Caki2 (cell line): ENCODE measurements at regions not wholly inside any gene's neighbourhood (a gene's known extent, or its start where the extent isn't known, plus 50 kb on each side); places are given as distances from the start of the nearest gene placed in this dataset.
"Not testable (repeated sequence)": the region's sequence is repeated elsewhere in the genome, so short reads cannot be mapped to it uniquely, and the experiment has no call there.

Experiments used
- DNase-seq: peaks from one replicate; pipeline ENCODE4 v3.0.0-alpha.2; 2015; ENCODE audit warnings: low read depth
- in situ Hi-C: cut with HindIII; loops from 2 replicates; pipeline ENCODE4 v1.10.0; 2016; ENCODE audit warnings: low sequenced_read_pairs, low pct_unique_long_range_greater_than_20kb, mixed read lengths

DNA sequence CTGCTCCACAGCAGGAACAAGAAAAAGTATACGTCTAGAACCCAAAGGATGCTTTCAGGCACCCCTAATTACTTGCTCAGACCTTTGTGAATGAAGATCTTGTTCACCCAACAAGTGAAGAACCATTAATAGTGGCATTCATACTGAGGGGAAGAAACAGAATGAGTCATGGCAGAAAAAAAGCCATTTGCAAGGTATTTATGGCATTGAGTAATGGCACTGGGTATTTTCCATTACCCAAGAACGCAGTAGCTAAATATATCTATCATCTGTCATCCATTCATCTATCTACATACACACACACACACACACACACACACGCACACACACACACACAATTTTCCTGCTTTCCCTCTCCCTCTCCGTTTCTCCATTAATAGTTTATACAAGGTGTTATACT is 56.4 kb upstream of the XIRP2 start:
- in situ Hi-C loops, result no loop called here
- peak; percentile 8 for DNase-seq

DNA sequence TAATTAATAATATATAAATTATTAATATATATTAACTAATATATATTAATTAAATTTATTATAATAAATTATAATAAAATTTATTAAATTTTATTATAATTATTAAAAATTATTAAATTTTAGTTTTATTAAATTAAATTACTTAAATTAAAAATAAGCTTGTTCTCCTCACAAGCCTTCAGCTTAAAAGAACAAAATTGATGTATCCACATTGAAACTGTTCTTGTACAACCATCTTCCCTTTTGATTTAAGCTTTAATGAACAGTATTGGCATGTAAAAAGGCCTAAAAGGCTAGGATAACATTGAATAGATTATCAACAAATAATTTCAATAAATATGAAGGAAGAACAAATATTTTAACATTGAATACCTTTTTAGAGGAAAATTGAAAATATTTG is 62.4 kb upstream of the XIRP2 start:
- in situ Hi-C loops, result no loop called here
- no peak for DNase-seq

DNA sequence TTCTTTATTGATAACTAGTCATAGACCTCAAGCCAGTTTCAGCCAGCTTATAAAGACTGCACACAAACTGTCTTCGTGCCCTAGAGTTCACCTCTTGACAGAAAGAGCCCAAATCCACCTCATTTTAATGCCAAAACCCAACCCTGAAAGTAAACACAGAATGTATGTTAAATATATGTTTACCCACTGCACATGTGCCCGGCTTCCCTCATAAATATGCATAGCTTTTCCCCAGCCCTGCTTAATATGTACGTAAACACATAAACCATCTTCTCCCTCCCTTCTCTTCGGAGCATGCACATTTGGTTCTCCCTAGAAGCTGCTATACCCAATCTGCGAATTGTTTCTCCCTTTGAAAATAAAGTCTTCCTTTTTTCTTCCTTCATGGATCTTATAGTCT is 73.9 kb upstream of the XIRP2 start:
- no peak for DNase-seq
- in situ Hi-C loops, result no loop called here

DNA sequence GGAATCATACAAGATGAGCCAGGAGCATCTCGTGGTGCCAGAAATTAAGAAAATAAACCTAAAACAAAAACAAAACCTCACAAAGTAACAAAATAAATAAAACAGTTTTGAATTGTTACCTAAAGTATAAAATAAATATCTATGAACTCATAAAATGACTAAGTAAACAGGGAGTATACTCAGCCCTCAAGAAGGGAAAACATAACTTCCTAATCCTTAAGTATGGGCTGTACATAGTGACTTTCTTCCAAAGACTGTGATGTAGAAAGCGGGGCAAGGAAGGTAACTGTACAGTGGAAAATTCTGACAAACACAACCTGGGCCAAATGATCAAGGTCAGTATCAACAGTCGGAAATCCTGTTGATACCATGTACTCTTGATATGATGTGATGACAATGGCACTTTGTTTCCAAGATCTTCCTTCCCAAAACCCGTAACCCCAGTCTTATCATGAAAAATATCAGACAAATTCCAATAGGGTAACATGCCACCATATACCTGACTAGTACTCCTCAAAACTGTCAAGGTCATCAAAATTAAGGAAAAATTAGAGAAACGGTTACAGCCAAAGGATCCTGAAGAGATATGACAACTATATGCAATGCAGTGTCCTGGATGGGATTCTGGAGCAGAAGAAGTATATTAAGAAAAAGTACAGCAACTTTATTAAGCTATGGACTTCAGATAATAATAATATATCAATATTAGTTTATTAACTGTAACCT is 76.0 kb upstream of the XIRP2 start:
- in situ Hi-C loops, result no loop called here
- no peak for DNase-seq

DNA sequence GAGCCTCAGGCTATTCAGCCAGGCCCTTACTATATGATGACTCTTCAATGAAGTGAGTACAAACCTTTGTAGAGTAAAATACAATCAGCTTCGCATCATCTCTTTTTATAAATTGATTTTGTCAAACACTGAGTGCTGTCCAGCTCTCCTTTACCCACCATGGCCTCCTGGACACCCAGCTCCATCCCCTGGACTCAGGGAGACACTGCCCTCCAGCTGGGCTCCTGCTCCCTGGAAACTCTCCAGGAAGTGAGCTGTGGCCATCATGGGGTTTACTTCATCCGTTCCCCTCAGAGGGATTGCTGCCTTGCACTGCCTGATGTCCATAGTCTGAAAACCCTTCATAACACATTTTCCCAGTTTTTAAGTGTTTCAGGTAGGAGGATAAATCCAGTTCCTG is 82.5 kb upstream of the XIRP2 start:
- DNase-seq, result no peak
- in situ Hi-C loops, result no loop called here

DNA sequence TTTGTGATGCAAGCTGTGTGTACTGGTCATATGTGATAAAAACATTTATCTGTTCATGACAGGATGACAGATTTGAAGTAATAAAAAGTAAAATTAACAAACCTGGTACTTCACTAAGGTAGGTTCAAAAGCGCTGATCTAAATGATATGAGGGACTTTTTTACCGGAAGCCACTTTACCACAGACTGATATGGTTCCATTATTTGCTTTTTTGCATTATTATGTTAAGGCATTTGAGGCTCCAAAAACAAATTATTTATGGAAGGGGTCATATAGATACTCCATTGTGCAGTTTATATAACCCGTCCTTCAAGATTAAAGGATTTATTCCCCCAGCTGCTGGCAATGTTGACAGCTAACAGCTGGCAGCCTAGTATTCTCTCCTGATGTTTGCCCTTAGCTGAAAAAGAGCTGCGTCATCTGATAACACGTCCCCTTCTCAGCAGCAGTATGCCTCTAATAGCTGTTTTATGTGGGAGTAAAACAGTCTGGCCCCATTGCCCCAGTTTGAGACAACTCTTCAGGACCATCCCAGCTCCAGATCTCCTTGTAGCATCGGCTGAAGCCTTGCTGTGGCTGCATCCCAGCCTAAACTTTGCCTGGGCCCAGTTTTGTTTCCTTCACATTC is 84.8 kb upstream of the XIRP2 start:
- no peak for DNase-seq
- in situ Hi-C loops, result no loop called here

DNA sequence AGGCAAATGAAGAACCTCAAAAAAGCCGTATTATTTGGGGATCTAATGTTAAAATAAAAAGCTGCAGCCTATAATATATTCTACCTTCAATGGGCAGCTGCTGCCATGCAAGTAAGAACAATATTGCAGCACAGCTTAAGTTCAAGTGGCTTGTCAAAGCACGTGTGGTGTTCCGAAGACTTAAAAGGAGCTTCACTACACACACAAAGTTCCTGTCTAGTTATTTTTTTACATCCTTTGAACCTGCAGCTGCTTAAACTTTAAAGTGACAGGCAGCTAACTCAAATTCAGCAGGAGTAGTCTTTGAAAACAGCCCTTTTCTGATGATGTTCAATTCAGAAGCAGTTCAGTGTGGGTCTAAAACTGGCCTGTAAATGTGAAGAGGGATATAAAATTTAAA is 85.8 kb upstream of the XIRP2 start:
- in situ Hi-C loops, result no loop called here
- no peak for DNase-seq

DNA sequence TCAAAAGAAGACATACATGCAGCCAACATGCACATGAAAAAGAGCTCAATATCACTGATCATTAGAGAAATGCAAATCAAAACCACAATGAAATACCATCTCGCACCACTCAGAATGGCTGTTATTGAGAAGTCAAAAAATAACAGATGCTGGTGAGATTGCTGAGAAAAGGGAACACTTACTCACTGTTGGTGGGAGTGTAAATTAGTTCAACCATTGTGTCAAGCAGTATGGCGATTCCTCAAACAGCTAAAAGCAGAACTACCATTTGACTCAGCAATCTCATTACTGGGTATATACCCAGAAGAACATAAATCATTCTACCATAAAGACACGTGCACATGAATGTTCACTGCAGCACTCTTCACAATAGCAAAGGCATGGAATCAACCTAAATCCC is 95.5 kb upstream of the XIRP2 start:
- in situ Hi-C loops, result no loop called here
- DNase-seq, result no peak

DNA sequence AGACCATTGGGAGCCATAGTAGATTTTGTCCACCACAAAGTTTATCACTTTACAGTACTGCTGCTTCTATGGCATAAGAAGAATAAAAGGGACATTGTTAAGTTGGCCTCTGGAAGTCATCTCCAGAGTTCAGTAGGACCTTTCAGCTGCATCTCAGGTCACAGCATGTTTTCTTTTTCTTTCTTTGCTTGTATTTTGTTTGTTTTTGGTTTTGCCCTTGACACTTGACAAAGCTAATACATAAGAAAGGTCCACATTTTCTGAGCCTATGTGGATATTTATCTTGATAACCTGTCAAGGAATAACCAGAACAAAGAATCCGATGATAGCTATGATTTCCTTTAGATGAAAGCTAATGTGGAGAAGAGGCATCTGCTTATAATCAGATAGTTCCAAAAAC is 101.6 kb upstream of the XIRP2 start:
- no peak for DNase-seq
- in situ Hi-C loops, result no loop called here

DNA sequence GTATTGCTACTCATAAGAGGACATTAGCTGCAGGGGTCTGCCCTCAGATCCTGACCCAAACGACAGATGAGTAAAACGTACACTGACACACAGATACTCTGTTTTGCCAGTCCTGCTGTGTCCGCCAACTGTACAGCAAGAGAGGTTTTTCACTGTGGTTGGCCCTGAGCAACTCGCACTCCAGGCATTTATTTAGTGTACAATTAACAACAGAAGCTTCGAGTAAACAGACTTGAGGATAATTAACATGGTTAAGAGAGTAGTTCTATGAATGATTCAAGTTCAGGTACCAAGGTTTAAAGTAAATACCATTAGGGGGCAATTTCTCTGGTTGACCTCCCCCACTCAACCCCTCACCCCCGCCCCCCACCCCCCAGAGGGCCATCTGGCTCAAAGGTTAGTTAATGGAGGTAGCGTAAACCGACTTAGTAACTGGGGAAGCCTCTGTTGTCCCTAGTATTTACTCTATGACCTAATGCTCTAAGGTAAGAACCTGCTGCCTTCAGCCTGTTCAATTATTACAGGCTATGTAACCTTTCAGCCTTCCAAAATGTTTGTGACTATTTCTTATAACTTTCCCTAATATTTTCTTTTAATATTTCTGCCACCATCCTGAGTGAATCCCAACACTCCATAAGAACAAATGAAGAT is 103.9 kb upstream of the XIRP2 start:
- in situ Hi-C loops, result no loop called here
- no peak for DNase-seq

DNA sequence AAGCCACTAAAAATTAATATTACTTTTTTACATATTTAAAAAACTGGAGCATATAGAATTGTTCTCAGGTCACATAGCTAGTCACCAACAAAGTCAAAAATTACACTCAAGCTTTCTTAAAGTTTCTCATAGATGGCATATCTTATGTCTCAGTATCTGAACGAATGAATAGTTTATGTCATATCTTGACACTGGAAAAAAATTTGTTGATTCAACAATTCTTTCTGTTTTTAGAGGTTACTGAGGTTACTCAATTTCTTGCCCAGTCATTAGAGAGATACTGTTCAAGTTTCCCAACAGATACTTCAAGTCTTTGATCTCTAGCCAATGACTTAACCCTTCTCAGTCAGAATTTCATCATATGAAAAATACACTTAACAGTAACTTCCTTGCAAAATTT is 113.1 kb upstream of the XIRP2 start:
- in situ Hi-C loops, result no loop called here
- DNase-seq, result no peak

DNA sequence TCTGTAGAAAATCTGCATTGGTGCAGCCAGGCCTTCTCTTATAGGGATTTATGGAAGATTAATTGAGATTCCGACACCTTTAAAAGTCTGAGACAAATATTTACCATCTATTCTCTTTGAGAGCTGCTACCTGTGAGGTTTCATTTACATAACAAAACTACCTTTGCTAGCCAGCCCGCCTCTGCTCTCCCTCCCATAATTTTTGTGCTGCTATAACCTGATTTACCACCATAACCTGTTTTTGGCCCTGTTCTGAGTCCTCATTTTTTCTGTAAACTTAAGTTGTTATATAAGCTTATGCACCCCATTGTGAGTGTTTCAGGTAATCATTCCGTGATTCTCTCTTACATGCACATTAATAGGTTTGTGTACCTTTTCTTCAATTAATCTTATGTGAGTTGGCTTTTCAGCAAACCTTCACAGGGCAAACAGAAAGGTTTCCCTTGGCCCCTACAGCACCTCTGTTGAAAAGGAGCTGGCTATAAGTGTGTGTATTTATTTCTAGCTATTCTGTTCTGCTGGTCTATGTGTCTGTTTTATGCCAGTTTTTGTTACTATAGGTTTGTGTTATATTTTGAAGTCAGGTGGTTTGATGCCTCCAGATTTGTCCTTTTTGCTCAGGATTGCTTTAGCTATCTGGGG is 114.9 kb upstream of the XIRP2 start:
- no peak for DNase-seq
- in situ Hi-C loops, result no loop called here

DNA sequence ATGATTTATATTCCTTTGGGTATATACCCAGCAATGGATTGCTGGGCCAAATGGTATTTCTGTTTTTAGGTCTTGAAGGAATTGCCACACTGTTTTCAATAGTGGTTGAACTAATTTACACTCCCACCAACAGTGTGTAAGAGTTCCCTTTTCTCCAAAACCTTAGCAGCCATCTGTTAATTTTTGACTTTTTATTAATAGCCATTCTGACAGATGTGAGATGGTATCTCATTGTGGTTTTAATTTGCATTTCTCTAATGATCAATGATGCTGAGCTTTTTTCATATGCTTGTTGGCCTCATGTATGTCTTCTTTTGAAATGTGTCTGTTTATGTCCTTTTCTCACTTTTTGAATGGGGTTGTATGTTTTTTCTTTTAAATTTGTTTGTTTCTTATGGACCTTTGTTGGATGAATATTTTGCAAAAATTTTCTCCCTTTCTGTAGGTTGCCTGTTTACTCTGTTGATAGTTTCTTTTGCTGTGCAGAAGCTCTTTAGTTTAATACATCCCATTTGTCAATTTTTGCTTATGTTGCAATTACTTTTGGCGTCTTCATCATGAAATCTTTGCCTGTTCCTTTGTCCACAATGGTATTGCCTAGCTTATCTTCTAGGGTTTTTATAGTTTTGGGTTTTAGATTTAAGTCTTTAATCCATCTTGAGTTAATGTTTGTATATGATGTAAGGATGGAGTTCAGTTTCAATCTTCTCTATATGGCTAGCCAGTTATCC is 119.7 kb upstream of the XIRP2 start:
- DNase-seq, result peak; percentile 16
- in situ Hi-C loops, result no loop called here

DNA sequence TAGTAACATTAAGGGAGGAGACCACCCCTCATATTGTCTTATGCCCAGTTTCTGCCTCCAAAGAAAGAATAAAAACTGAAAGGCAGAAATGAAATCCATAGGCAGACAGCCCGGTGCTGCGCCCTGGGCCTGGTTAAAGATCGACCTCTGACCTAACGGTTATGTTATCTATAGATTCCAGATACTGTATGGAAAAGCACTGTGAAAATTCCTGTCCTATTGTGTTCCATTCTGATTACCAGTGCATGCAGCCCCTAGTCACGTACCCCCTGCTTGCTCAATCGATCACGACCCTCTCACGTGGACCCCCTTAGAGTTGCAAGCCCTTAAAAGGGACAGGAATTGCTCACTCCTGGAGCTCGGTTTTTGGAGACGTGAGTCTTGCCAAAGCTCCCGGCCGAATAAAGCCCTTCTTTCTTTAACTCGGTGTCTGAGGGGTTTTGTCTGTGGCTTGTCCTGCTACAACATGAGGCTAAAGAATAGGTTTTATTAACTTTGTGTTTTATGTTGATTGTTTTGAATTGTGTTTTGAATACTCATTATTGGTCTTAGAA is 121.4 kb upstream of the XIRP2 start:
- in situ Hi-C loops, DNase-seq: not testable (repeated sequence)

DNA sequence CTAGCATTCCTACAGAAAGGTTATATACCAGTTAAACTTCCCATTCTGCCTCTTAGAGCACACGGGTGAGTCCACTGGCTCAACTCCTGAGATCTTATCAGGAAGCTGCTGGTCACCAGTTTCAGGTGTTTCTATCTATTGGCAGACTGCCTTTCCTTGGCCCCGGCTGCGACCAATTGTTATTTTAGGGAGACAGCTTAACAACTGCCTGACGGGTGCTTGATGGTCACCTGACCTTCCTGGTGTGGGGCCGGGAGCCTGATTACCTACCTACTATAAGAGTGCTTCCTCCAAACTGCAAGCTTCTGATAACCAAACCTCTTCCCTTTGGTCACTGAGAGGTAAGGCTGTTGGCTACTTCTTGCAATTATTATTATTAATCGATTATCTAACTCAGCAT is 122.1 kb upstream of the XIRP2 start:
- no peak for DNase-seq
- in situ Hi-C loops, result no loop called here

DNA sequence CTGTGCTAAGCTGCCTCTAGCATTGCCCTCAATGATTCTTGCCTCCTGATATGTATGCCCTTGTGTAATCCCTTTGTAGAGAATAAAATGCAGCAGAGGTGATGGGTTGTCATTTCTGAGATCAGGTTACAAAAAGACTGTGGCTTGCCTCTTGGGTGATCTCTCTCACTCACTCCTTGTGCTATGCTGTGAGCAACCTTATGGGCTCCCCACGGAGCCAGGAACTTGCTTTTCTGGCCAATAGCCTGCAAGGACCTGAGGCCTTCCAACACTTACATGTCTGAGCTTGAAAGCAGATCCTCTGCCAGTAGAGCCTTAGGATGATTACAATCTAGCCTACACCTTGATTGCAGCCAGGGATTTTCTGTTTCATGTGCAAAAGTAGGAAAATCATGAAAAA is 123.1 kb upstream of the XIRP2 start:
- in situ Hi-C loops, result no loop called here
- DNase-seq, result no peak

DNA sequence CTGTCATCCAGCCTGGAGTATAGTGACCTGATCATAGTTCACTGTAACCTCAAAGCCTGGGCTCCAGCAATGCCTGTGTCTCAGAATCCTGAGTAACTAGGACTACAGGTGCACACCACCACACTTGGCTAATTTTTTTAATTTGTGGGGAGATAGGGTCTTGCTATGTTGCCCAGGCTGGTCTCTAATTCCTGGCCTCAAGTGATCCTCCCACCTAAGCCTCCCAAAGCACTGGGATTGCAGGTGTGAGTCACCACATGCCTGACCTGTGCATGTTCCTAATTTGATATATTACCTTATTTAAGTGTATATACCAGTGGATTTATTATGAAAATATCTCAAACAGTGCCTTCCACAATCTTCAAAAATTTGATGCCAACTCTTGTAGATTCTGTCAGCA is 123.6 kb upstream of the XIRP2 start:
- in situ Hi-C loops, result no loop called here
- DNase-seq, result no peak

DNA sequence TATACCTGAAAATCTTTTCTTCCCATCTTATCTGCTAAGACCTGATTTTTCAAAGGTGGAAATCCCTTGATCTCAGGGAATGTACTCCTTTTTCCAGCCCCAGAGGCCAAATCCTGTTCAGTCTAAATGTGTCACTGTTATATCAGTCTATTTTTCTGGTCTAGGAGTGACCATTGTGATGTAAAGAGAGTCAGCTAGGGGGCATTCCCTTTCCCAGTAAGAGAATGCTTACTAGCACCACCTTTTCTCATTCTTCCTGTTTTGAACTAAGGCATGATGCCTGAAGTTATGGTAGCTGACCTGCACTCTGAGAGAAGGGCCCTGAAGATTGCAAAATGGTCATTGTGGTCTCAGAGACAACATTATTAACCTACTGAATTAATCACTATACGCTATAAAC is 124.1 kb upstream of the XIRP2 start:
- no peak for DNase-seq
- in situ Hi-C loops, result no loop called here

DNA sequence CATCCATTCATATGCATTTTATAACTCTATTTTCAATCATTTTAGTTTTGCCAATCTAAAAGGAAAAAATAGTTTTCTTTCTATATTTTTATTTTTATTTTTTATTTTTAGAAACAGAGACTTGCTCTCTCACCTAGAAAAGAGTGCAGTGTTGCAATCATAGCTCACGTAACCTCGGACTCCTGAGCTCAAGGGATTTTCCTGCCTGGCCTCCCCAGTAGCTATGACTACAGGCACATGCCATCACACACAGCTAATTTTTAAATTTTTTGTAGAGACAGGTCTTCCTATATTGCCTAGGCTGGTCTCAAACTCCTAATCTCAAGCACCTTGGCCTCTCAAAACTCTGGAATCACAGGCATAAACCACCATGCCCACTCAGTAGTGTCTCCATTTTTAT is 125.5 kb upstream of the XIRP2 start:
- no peak for DNase-seq
- in situ Hi-C loops, result no loop called here
